Spleen (tissue), 11 donors: ENCODE measurements at regions not wholly inside any gene's neighbourhood (a gene's known extent, or its start where the extent isn't known, plus 50 kb on each side); places are given as distances from the start of the nearest gene placed in this dataset.

Source experiments
- DNase-seq: peaks from one replicate; pipeline ENCODE4 v3.0.0-alpha.2; 2020
- H3K27ac ChIP-seq, 8 donors: fragments of 200-600 bp; sonication (generic) in 7 of 8; 1 replicate in 4 of 8; 2 replicates in 4 of 8; pipeline versions ENCODE4 v1.5.0 to v1.8.0; 2016 to 2021; ENCODE audit warnings: inconsistent platforms in 4 of 8, mild to moderate bottlenecking in 4 of 8, moderate library complexity in 1 of 8
- H3K27me3 ChIP-seq, 7 donors: fragments of 200-600 bp; sonication (generic) in 6 of 7; replicated peaks in 1 of 7; 1 replicate in 4 of 7; 2 replicates in 3 of 7; pipeline versions ENCODE4 v1.5.0 to v1.8.0; 2016 to 2021; ENCODE audit warnings: inconsistent platforms in 3 of 7, mild to moderate bottlenecking in 1 of 7
- H3K36me3 ChIP-seq, 6 donors: fragments of 200-600 bp; sonication (generic) in 5 of 6; 1 replicate in 4 of 6; 2 replicates in 2 of 6; pipeline versions ENCODE4 v1.5.0 to v1.8.0; 2016 to 2021; ENCODE audit warnings: inconsistent platforms in 2 of 6
- H3K4me1 ChIP-seq, 6 donors: fragments of 200-600 bp; sonication (generic) in 5 of 6; 1 replicate in 3 of 6; 2 replicates in 3 of 6; pipeline versions ENCODE4 v1.5.0 to v1.8.0; 2016 to 2021; ENCODE audit warnings: inconsistent platforms in 3 of 6
- H3K4me3 ChIP-seq, 8 donors: fragments of 200-600 bp; sonication (generic) in 7 of 8; 1 replicate in 4 of 8; 2 replicates in 4 of 8; pipeline versions ENCODE4 v1.5.0 to v1.8.0; 2016 to 2021; ENCODE audit warnings: inconsistent platforms in 4 of 8, mild to moderate bottlenecking in 4 of 8, moderate library complexity in 2 of 8
- H3K9me3 ChIP-seq, 8 donors: fragments of 200-600 bp; sonication (generic) in 7 of 8; 1 replicate in 4 of 8; 2 replicates in 4 of 8; pipeline versions ENCODE4 v1.5.0 to v1.8.0; 2016 to 2021; ENCODE audit warnings: inconsistent platforms in 4 of 8
- POLR2A ChIP-seq, 3 donors: fragments of 450-650 bp; IDR thresholded peaks; one replicate each; pipeline ENCODE4 v1.5.1; 2017; ENCODE audit warnings: antibody characterized with exemption in 3 of 3, mild to moderate bottlenecking in 1 of 3
- POLR2AphosphoS5 ChIP-seq, 3 donors: sonication (generic); formaldehyde crosslinking; IDR thresholded peaks; one replicate each; pipeline ENCODE4 v1.5.1; 2017; ENCODE audit warnings: antibody characterized with exemption in 3 of 3
- WGBS, 5 donors: extraction: QIAGEN DNeasy Blood & Tissue Kit in 3 of 5; methylation state at CpG; one replicate each; pipeline versions ENCODE4 v1.1.5 to v1.1.7; 2013 to 2018; 5-methylcytosine and 5-hydroxymethylcytosine counted together
- intact Hi-C: fragments of 100-400 bp; cut with DNase I; formaldehyde crosslinking; loops from one replicate; pipeline ENCODE4 v1.15.0; 2023; ENCODE audit warnings: low total_unique reads
- TF ChIP-seq, protein P1 (sequence below), 11 experiments: fragments of 200-600 bp in 7 of 11; fragments of 450-650 bp in 4 of 11; sonication (generic) in 4 of 11; IDR thresholded peaks in 8 of 11; conservative IDR thresholded peaks in 3 of 11; 1 replicate in 7 of 11; 2 replicates in 4 of 11; pipeline versions ENCODE4 v1.4.0 to v1.8.0; 2016 to 2021; ENCODE audit warnings: antibody characterized with exemption in 11 of 11, inconsistent platforms in 4 of 11, mild to moderate bottlenecking in 1 of 11
- donor health status: healthy with polysubstance abuse.
- donor health status: DM: no; HTN: no; CAD: no; lungs with moderate emphysema.
- donor health status: DM: no; HTN: no; CAD: no.
- donor health status: Bipolar disorder and iron deficiency.
- donor health status: healthy.
- donor health status: DM: no; HTN: no; CAD: no.
- donor health status: DM: yes; HTN: yes; CAD: no.

- H3K9me3 ChIP-seq: peaks cover 0 to 10% (median 0%) of the 10 kb centered on the region in 8 donors
- no peaks in the 10 kb centered on the region for H3K36me3 ChIP-seq
- TF ChIP-seq POLR2AphosphoS5 (IDR thresholded peaks at IDR 0.05) (no peak), POLR2A (IDR thresholded peaks at IDR 0.05) (no peak)
- TF ChIP-seq, protein P1, sequence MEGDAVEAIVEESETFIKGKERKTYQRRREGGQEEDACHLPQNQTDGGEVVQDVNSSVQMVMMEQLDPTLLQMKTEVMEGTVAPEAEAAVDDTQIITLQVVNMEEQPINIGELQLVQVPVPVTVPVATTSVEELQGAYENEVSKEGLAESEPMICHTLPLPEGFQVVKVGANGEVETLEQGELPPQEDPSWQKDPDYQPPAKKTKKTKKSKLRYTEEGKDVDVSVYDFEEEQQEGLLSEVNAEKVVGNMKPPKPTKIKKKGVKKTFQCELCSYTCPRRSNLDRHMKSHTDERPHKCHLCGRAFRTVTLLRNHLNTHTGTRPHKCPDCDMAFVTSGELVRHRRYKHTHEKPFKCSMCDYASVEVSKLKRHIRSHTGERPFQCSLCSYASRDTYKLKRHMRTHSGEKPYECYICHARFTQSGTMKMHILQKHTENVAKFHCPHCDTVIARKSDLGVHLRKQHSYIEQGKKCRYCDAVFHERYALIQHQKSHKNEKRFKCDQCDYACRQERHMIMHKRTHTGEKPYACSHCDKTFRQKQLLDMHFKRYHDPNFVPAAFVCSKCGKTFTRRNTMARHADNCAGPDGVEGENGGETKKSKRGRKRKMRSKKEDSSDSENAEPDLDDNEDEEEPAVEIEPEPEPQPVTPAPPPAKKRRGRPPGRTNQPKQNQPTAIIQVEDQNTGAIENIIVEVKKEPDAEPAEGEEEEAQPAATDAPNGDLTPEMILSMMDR (IDR thresholded peaks at IDR 0.05 in 8 of 11, conservative IDR thresholded peaks at IDR 0.05 in 3 of 11): no peak
- H3K4me3 ChIP-seq: no peak overlapping the region
- no peaks in the 10 kb centered on the region for H3K4me1 ChIP-seq
- intact Hi-C loops: loop anchor here (10.0 kb wide), 1 partner anchor 78 kb away; no protein-coding TSS in a partner anchor
- H3K27ac ChIP-seq: no peak overlapping the region
- no peaks in the 10 kb centered on the region for H3K27me3 ChIP-seq
- WGBS, 5 donors: 85 to 96% (median 87%) methylated on average over 4 of the region's 4 CpGs
- no peak for DNase-seq
Measured at GRCh38 chr13:30552567-30552966, 65.2 kb upstream of the USPL1 start.

DNA sequence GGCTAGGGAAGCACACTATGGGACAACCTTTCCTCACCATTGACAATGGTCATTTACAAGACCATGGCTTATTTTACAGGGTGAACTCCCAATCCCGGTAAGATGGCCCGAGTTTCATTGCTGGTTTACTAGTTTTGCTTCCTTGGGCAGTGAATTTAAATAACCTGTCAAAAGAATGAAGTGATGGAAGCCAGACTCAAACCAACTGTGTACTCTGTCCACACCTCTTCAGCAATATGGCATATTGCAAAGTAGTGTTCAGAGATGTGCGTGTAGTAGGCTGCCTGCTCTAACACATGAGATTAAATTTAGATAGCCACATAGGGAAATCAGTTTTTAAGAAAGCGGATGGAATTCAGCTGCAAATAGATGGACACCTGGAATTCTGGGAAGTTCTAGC, 58.4 kb upstream of the USPL1 start:
- Histone ChIP-seq H3K4me1 (no peaks in the 10 kb centered on the region), H3K4me3 (no peak overlapping the region), H3K27me3 (no peaks in the 10 kb centered on the region), H3K9me3 (no peaks in the 10 kb centered on the region), H3K27ac (no peak overlapping the region), H3K36me3 (no peaks in the 10 kb centered on the region)
- no peak for DNase-seq
- TF ChIP-seq, protein P1 (IDR thresholded peaks at IDR 0.05 in 8 of 11, conservative IDR thresholded peaks at IDR 0.05 in 3 of 11): no peak
- TF ChIP-seq POLR2A (IDR thresholded peaks at IDR 0.05) (no peak), POLR2AphosphoS5 (IDR thresholded peaks at IDR 0.05) (no peak)
- 81 to 95% (median 94%) methylated on average over 4 of the region's 4 CpGs for WGBS, 5 donors
- intact Hi-C loops: loop anchor here (10.0 kb wide), 1 partner anchor 84 kb away; no protein-coding TSS in a partner anchor

- no peaks in the 10 kb centered on the region for H3K27me3 ChIP-seq
- no peaks in the 10 kb centered on the region for H3K9me3 ChIP-seq
- no peaks in the 10 kb centered on the region for H3K4me1 ChIP-seq
- no peak overlapping the region for H3K27ac ChIP-seq
- no peaks in the 10 kb centered on the region for H3K36me3 ChIP-seq
- TF ChIP-seq, protein P1 (IDR thresholded peaks at IDR 0.05 in 8 of 11, conservative IDR thresholded peaks at IDR 0.05 in 3 of 11): no peak
- TF ChIP-seq POLR2AphosphoS5 (IDR thresholded peaks at IDR 0.05) (no peak), POLR2A (IDR thresholded peaks at IDR 0.05) (no peak)
- WGBS, 5 donors: 73 to 83% (median 79%) methylated on average over 6 of the region's 6 CpGs
- no peak for DNase-seq
- H3K4me3 ChIP-seq: no peak overlapping the region
- intact Hi-C loops: no loop called here
Measured at GRCh38 chr13:30560212-30560611, 57.5 kb upstream of the USPL1 start.

DNA sequence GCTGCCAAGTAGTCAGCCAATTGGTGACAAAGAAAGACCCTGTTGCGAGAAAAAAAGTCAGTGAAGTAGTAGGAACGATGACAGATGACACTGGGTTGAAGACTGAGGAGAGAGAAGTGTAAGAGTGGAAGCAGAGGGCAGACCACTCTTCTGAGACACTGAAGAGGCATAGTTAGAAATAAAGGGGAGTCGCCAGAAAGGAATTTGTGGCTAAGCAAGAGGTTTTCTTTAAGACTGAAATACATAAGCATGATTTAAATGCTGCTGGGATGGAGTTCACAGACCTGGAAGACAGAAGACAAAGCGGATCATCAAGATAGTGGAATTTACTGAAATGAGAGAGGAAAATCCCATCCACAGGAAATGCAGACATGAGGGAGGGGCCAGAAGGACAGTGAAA, 56.2 kb upstream of the USPL1 start:
- DNase-seq: no peak
- Histone ChIP-seq H3K9me3 (no peaks in the 10 kb centered on the region), H3K36me3 (no peaks in the 10 kb centered on the region), H3K27me3 (no peaks in the 10 kb centered on the region), H3K27ac (no peak overlapping the region), H3K4me1 (no peaks in the 10 kb centered on the region), H3K4me3 (no peak overlapping the region)
- TF ChIP-seq POLR2AphosphoS5 (IDR thresholded peaks at IDR 0.05): no peak
- TF ChIP-seq, protein P1 (IDR thresholded peaks at IDR 0.05 in 8 of 11, conservative IDR thresholded peaks at IDR 0.05 in 3 of 11): no peak
- no peak for TF ChIP-seq POLR2A (IDR thresholded peaks at IDR 0.05)
- WGBS, 5 donors: 82 to 87% (median 85%) methylated on average over 4 of the region's 4 CpGs
- intact Hi-C loops: no loop called here
